Activated naive CD8-positive, alpha-beta T cell treated with anti-CD3 and anti-CD28 coated beads, Interleukin-2, amount 10 ng/mL, durations not matched to agents 7 days and 5 days (primary cell): ENCODE measurements at regions not wholly inside any gene's neighbourhood (a gene's known extent, or its start where the extent isn't known, plus 50 kb on each side); places are given as distances from the start of the nearest gene placed in this dataset.

Experiments
- ATAC-seq: fragments of 150-1000 bp; cut with Tn5 transposase; one replicate; pipeline ENCODE4 v1.10.0; 2021; ENCODE audit warnings: low read depth, moderate library complexity
- POLR2A ChIA-PET: fragments of 350-600 bp; sonication (Branson Sonifier 250); formaldehyde crosslinking; loops from one replicate; lab custom pipeline; 2021; ENCODE audit warnings: antibody characterized with exemption; lab: Charles Lee
- DNase-seq: peaks from one replicate; pipeline ENCODE4 v3.0.0; 2021
- H3K27ac Mint-ChIP-seq: one replicate; pipeline ENCODE4 v1.8.0; 2022; ENCODE audit warnings: mild to moderate bottlenecking, mixed read lengths
- H3K27me3 Mint-ChIP-seq: one replicate; pipeline ENCODE4 v1.8.0; 2022; ENCODE audit warnings: mild to moderate bottlenecking, moderate library complexity, mixed read lengths
- H3K36me3 Mint-ChIP-seq: one replicate; pipeline ENCODE4 v1.8.0; 2021; ENCODE audit warnings: mild to moderate bottlenecking, mixed read lengths
- H3K4me1 Mint-ChIP-seq: one replicate; pipeline ENCODE4 v1.8.0; 2021; ENCODE audit warnings: mixed read lengths
- H3K4me3 Mint-ChIP-seq: one replicate; pipeline ENCODE4 v1.8.0; 2022; ENCODE audit warnings: mild to moderate bottlenecking, moderate library complexity, mixed read lengths
- H3K9me3 Mint-ChIP-seq: one replicate; pipeline ENCODE4 v1.8.0; 2021; ENCODE audit warnings: mixed read lengths

GRCh38 chr22:27476318-27476717 lies 325.2 kb downstream of the MN1 start:
- ATAC-seq: no peak
- DNase-seq: no peak
- H3K27me3 Mint-ChIP-seq: no peaks in the 10 kb centered on the region
- POLR2A ChIA-PET: no interaction called here
- H3K36me3 Mint-ChIP-seq: no peaks in the 10 kb centered on the region
- no peak overlapping the region for H3K27ac Mint-ChIP-seq
- no peaks in the 10 kb centered on the region for H3K4me1 Mint-ChIP-seq
- H3K4me3 Mint-ChIP-seq: no peak overlapping the region
- H3K9me3 Mint-ChIP-seq: peaks cover 3% of the 10 kb centered on the region

GRCh38 chr22:27476729-27477128 lies 324.8 kb downstream of the MN1 start:
- POLR2A ChIA-PET: no interaction called here
- Mint-ChIP-seq H3K36me3 (no peaks in the 10 kb centered on the region), H3K27me3 (no peaks in the 10 kb centered on the region), H3K4me1 (no peaks in the 10 kb centered on the region), H3K4me3 (no peak overlapping the region), H3K27ac (no peak overlapping the region), H3K9me3 (peaks cover 3% of the 10 kb centered on the region)
- ATAC-seq: no peak
- DNase-seq: no peak

- Mint-ChIP-seq H3K27me3 (no peaks in the 10 kb centered on the region), H3K4me1 (no peaks in the 10 kb centered on the region), H3K4me3 (no peak overlapping the region), H3K27ac (no peak overlapping the region), H3K9me3 (peaks cover 3% of the 10 kb centered on the region), H3K36me3 (no peaks in the 10 kb centered on the region)
- DNase-seq: no peak
- POLR2A ChIA-PET: no interaction called here
- no peak for ATAC-seq
These were observed 324.4 kb downstream of the MN1 start for GRCh38 chr22:27477171-27477570.

GRCh38 chr22:27480487-27480886 lies 321.1 kb downstream of the MN1 start:
- Mint-ChIP-seq H3K4me3 (no peak overlapping the region), H3K4me1 (no peaks in the 10 kb centered on the region), H3K27me3 (no peaks in the 10 kb centered on the region), H3K27ac (no peak overlapping the region), H3K9me3 (peaks cover 3% of the 10 kb centered on the region), H3K36me3 (no peaks in the 10 kb centered on the region)
- DNase-seq (no peak), ATAC-seq (no peak)
- POLR2A ChIA-PET: no interaction called here

- DNase-seq: no peak
These were observed 319.2 kb downstream of the MN1 start for GRCh38 chr22:27482402-27482801.

GRCh38 chr22:27483095-27483785 lies 318.3 kb downstream of the MN1 start:
- no peaks in the 10 kb centered on the region for H3K27me3 Mint-ChIP-seq
- H3K27ac Mint-ChIP-seq: no peak overlapping the region
- ATAC-seq: no peak
- H3K9me3 Mint-ChIP-seq: no peaks in the 10 kb centered on the region
- H3K36me3 Mint-ChIP-seq: no peaks in the 10 kb centered on the region
- no peaks in the 10 kb centered on the region for H3K4me1 Mint-ChIP-seq
- POLR2A ChIA-PET: no interaction called here
- DNase-seq: no peak
- no peak overlapping the region for H3K4me3 Mint-ChIP-seq

More at GRCh38 chr22:27482402-27482801, 319.2 kb downstream of the MN1 start:
- POLR2A ChIA-PET: no interaction called here
- no peaks in the 10 kb centered on the region for H3K36me3 Mint-ChIP-seq
- no peaks in the 10 kb centered on the region for H3K27me3 Mint-ChIP-seq
- peaks cover 3% of the 10 kb centered on the region for H3K9me3 Mint-ChIP-seq
- H3K27ac Mint-ChIP-seq: no peak overlapping the region
- no peak for ATAC-seq
- H3K4me1 Mint-ChIP-seq: no peaks in the 10 kb centered on the region
- no peak overlapping the region for H3K4me3 Mint-ChIP-seq

DNA sequence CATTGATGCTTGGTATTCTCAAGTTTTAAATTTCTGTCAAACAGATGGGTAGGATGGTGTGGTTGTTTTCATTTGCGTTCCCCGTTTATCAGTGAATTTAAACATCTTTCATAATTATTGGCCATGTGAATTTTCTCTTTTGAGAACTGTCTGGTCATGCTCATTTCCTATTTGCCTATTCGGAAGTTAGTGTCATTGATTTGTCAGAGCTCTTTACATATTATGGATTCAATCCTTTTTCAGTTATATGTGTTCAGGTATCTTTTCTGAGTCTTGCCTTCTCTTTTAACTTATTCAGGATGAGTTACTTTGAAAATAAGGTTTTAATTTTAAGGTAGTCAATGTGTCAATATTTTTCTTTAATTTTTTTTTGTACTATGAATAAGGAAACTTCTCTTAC lies 315.7 kb downstream of the MN1 start:
- no peak for DNase-seq
- no peak overlapping the region for H3K27ac Mint-ChIP-seq
- ATAC-seq: no peak
- H3K36me3 Mint-ChIP-seq: no peaks in the 10 kb centered on the region
- POLR2A ChIA-PET: no interaction called here
- no peaks in the 10 kb centered on the region for H3K27me3 Mint-ChIP-seq
- no peak overlapping the region for H3K4me3 Mint-ChIP-seq
- no peaks in the 10 kb centered on the region for H3K4me1 Mint-ChIP-seq
- no peaks in the 10 kb centered on the region for H3K9me3 Mint-ChIP-seq

- peaks cover 12% of the 10 kb centered on the region for H3K9me3 Mint-ChIP-seq
These were observed 313.7 kb downstream of the MN1 start for GRCh38 chr22:27487600-27488452.

DNA sequence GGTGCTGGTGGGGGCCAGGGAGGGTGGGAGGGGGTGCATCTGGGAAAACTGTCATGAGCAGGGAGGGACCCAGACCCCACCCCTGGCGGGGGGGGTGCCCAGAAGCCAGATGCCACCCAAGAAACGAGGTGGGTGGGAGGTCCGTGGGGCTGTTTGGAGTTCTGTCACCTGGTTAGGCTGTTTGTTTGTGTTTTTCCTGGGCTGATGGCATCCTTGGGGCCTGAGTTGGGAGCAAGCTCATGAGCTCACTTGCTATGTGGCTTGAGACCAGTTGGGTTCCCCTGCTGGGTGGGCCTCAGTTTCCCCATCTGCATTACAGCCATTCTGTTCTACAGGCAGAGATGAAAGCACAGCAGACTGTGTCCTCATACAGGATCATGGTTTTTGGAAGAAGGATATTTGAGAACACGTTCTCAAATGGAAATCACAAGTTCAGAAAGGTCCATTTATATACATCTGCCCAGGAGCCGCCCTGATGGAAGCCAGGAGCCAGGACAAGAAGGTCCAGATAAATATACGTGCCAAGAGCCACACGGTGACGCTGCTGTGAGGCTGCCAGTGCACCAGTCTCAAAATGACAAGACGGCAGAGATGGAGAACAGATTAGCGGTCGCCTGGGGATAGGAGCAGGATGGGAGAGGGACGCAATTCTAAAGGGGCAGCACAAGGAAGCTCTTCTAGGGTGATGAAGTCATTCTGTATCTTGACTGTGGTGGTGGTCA lies 312.9 kb downstream of the MN1 start:
- H3K9me3 Mint-ChIP-seq: peaks cover 13% of the 10 kb centered on the region
- no peak for ATAC-seq
- H3K4me3 Mint-ChIP-seq: no peak overlapping the region
- no peaks in the 10 kb centered on the region for H3K27me3 Mint-ChIP-seq
- no peak overlapping the region for H3K27ac Mint-ChIP-seq
- no peaks in the 10 kb centered on the region for H3K36me3 Mint-ChIP-seq
- H3K4me1 Mint-ChIP-seq: peaks cover 4% of the 10 kb centered on the region
- DNase-seq: no peak
- POLR2A ChIA-PET: no interaction called here

More at GRCh38 chr22:27487600-27488452, 313.7 kb downstream of the MN1 start:
- POLR2A ChIA-PET: no interaction called here
- Mint-ChIP-seq H3K27ac (no peak overlapping the region), H3K36me3 (no peaks in the 10 kb centered on the region), H3K4me1 (peaks cover 1% of the 10 kb centered on the region), H3K27me3 (no peaks in the 10 kb centered on the region), H3K4me3 (no peak overlapping the region)
- DNase-seq (no peak), ATAC-seq (no peak)

- H3K36me3 Mint-ChIP-seq: no peaks in the 10 kb centered on the region
- peaks cover 7% of the 10 kb centered on the region for H3K4me1 Mint-ChIP-seq
- H3K9me3 Mint-ChIP-seq: peaks cover 13% of the 10 kb centered on the region
- no peak for DNase-seq
- no peak overlapping the region for H3K4me3 Mint-ChIP-seq
- no peaks in the 10 kb centered on the region for H3K27me3 Mint-ChIP-seq
- no peak overlapping the region for H3K27ac Mint-ChIP-seq
- ATAC-seq: no peak
- POLR2A ChIA-PET: no interaction called here
These were observed 312.3 kb downstream of the MN1 start for GRCh38 chr22:27489178-27489675.

DNA sequence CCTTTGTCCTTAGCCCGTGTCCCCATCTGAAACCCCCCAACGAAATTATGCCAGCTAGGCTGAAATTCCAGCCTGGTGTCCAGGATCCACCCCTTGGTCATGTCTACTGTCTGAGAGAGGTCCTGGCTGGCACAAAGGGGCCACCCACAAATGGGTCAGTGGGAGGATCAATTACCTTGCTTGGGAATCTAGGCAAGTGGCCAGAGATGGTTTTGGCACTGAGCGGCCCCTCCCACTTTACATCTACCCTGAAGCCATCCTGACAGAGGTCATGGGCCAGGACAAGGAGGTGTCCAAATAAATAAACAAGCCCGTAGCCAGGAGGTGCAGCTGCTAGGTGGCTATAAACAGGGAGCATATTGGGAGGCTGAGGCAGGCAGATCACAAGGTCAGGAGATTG lies 311.5 kb downstream of the MN1 start:
- H3K27me3 Mint-ChIP-seq: no peaks in the 10 kb centered on the region
- H3K36me3 Mint-ChIP-seq: no peaks in the 10 kb centered on the region
- ATAC-seq: no peak
- peaks cover 7% of the 10 kb centered on the region for H3K4me1 Mint-ChIP-seq
- H3K27ac Mint-ChIP-seq: no peak overlapping the region
- POLR2A ChIA-PET: no interaction called here
- H3K4me3 Mint-ChIP-seq: no peak overlapping the region
- DNase-seq: no peak
- peaks cover 13% of the 10 kb centered on the region for H3K9me3 Mint-ChIP-seq

DNA sequence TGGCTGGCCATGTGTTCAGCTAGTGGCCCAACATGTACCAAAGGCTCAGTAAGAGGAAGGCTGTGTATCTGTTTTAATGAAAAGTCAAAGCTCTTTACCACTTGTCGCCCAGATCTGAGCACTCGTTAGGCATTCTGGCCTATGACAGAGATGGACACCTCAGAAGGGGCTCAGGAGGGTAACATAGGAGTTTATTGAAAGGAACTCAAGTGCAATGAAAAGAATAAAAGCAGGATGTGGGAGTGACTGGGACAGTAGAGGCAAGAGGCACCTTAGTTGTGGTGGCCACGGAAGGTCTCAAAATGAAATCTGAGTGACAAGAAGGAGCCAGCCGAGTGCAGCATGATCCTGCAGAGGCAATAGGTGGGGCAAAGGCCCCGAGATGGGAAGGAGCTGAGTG lies 309.7 kb downstream of the MN1 start:
- Mint-ChIP-seq H3K4me3 (no peak overlapping the region), H3K36me3 (no peaks in the 10 kb centered on the region), H3K27ac (no peak overlapping the region), H3K27me3 (no peaks in the 10 kb centered on the region), H3K4me1 (peaks cover 7% of the 10 kb centered on the region), H3K9me3 (peaks cover 13% of the 10 kb centered on the region)
- ATAC-seq: no peak
- DNase-seq: no peak
- POLR2A ChIA-PET: no interaction called here

DNA sequence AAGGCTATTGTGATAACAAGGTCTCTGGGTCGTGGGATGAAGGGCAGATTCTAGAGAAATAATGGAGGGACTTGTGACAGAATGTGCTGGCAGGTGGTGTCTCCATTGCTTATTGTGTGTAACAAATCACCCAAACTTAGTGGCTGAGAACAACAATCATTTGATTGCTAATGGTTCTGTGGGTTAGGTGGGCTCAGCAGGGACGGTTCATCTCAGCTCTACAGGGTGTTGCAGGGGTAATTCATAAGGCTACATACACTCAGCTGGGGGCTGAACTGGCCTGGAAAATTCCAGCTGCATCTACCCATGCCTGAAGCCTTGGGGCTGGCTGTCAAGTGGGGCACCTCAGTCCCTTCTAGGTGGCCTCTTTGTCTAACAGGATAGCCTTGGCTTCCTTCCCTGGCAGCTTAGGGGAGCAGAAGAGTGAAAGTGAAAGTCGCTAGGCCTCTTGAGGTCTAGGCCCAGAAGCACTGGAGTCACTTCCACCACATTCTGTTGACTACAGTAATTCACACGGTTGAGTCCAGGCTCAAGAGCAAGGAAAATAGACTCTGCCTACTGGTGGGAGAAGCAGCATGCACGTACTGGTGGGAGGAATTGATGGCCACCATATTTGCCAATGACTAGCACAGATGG lies 308.9 kb downstream of the MN1 start:
- ATAC-seq: no peak
- H3K4me3 Mint-ChIP-seq: no peak overlapping the region
- no peak for DNase-seq
- peaks cover 7% of the 10 kb centered on the region for H3K4me1 Mint-ChIP-seq
- H3K9me3 Mint-ChIP-seq: peaks cover 13% of the 10 kb centered on the region
- no peaks in the 10 kb centered on the region for H3K36me3 Mint-ChIP-seq
- peak overlapping the region; percentile 15 for H3K27ac Mint-ChIP-seq
- POLR2A ChIA-PET: no interaction called here
- no peaks in the 10 kb centered on the region for H3K27me3 Mint-ChIP-seq
